H9 (cell line): ENCODE measurements at regions not wholly inside any gene's neighbourhood (a gene's known extent, or its start where the extent isn't known, plus 50 kb on each side); places are given as distances from the start of the nearest gene placed in this dataset.

ENCODE experiments used
- DNase-seq: peaks from one replicate; pipeline ENCODE4 v3.0.0-alpha.2; 2017
- H2AFZ ChIP-seq: one replicate; pipeline ENCODE4 v1.6.1; 2013; ENCODE audit warnings: mild to moderate bottlenecking, low read length, control low read depth, moderate library complexity
- H2AK5ac ChIP-seq: 2 replicates; pipeline ENCODE4 v1.6.1; 2013; ENCODE audit warnings: low read length, control low read depth, mixed read lengths; ENCODE audit not compliant: insufficient read length
- H2BK120ac ChIP-seq: one replicate; pipeline ENCODE4 v1.6.1; 2013; ENCODE audit warnings: low read depth, mild to moderate bottlenecking, low read length, control low read depth, inconsistent platforms; ENCODE audit not compliant: poor library complexity, severe bottlenecking
- H2BK12ac ChIP-seq: 2 replicates; pipeline ENCODE4 v1.6.1; 2013; ENCODE audit warnings: low read length, control low read depth, mixed read lengths, low read depth; ENCODE audit not compliant: insufficient read length
- H2BK15ac ChIP-seq: 2 replicates; pipeline ENCODE4 v1.6.1; 2013; ENCODE audit warnings: low read depth, low read length, control low read depth
- H2BK20ac ChIP-seq: one replicate; pipeline ENCODE4 v1.6.1; 2013; ENCODE audit warnings: low read depth, mild to moderate bottlenecking, low read length, control low read depth, inconsistent platforms; ENCODE audit not compliant: poor library complexity, severe bottlenecking
- H2BK5ac ChIP-seq: 2 replicates; pipeline ENCODE4 v1.6.1; 2013; ENCODE audit warnings: low read length, control low read depth, mixed read lengths; ENCODE audit not compliant: insufficient read length
- H3K14ac ChIP-seq: 2 replicates; pipeline ENCODE4 v1.6.1; 2013; ENCODE audit warnings: low read length, control low read depth; ENCODE audit not compliant: insufficient read depth
- H3K18ac ChIP-seq: 2 replicates; pipeline ENCODE4 v1.6.1; 2013; ENCODE audit warnings: low read depth, mild to moderate bottlenecking, mixed read lengths, low read length, control low read depth; ENCODE audit not compliant: insufficient read length
- H3K23ac ChIP-seq: 2 replicates; pipeline ENCODE4 v1.6.1; 2013; ENCODE audit warnings: low read length, control low read depth, mixed read lengths, low read depth; ENCODE audit not compliant: insufficient read length
- H3K23me2 ChIP-seq: 2 replicates; pipeline ENCODE4 v1.6.1; 2013; ENCODE audit warnings: low read depth, mild to moderate bottlenecking, mixed read lengths, low read length, control low read depth; ENCODE audit not compliant: insufficient read length, poor library complexity, severe bottlenecking
- H3K27ac ChIP-seq: 2 replicates; pipeline ENCODE4 v1.5.1; 2013; ENCODE audit warnings: low read length, control low read depth, mixed read lengths, low read depth; ENCODE audit not compliant: insufficient read length
- H3K27me3 ChIP-seq: 2 replicates; pipeline ENCODE4 v1.6.1; 2013; ENCODE audit warnings: low read length, control low read depth, inconsistent platforms; ENCODE audit not compliant: insufficient read depth
- H3K4ac ChIP-seq: 2 replicates; pipeline ENCODE4 v1.6.1; 2013; ENCODE audit warnings: low read depth, mild to moderate bottlenecking, control low read depth, inconsistent platforms, low read length, moderate library complexity
- H3K4me1 ChIP-seq: 2 replicates; pipeline ENCODE4 v1.6.1; 2013; ENCODE audit warnings: low read length, control low read depth, inconsistent platforms; ENCODE audit not compliant: insufficient read depth
- H3K4me2 ChIP-seq: 2 replicates; pipeline ENCODE4 v1.6.1; 2013; ENCODE audit warnings: low read length, control low read depth, mixed read lengths; ENCODE audit not compliant: insufficient read length, insufficient read depth
- H3K56ac ChIP-seq: 2 replicates; pipeline ENCODE4 v1.6.1; 2013; ENCODE audit warnings: low read depth, mild to moderate bottlenecking, mixed read lengths, low read length, control low read depth; ENCODE audit not compliant: insufficient read length
- H3K79me1 ChIP-seq: 2 replicates; pipeline ENCODE4 v1.6.1; 2013; ENCODE audit warnings: low read depth, mild to moderate bottlenecking, moderate library complexity, low read length, control low read depth, inconsistent platforms; ENCODE audit not compliant: insufficient read depth, poor library complexity, severe bottlenecking
- H3K79me2 ChIP-seq: 2 replicates; pipeline ENCODE4 v1.6.1; 2013; ENCODE audit warnings: low read length, control low read depth, inconsistent platforms; ENCODE audit not compliant: insufficient read depth
- H3K9ac ChIP-seq: 2 replicates; pipeline ENCODE4 v1.6.1; 2013; ENCODE audit warnings: low read length, control low read depth, mixed read lengths; ENCODE audit not compliant: insufficient read length; ENCODE audit errors: extremely low read depth
- H3K9me3 ChIP-seq: one replicate; pipeline ENCODE4 v1.6.1; 2013; ENCODE audit warnings: low read depth, low read length, inconsistent platforms; ENCODE audit not compliant: control insufficient read depth
- H3T11ph ChIP-seq: one replicate; pipeline ENCODE4 v1.6.1; 2013; ENCODE audit warnings: mild to moderate bottlenecking, low read length, control low read depth, inconsistent platforms
- H4K20me1 ChIP-seq: one replicate; pipeline ENCODE4 v1.6.1; 2013; ENCODE audit not compliant: control insufficient read depth, insufficient read length, insufficient read depth
- H4K5ac ChIP-seq: 2 replicates; pipeline ENCODE4 v1.6.1; 2013; ENCODE audit warnings: low read depth, mild to moderate bottlenecking, mixed read lengths, low read length, control low read depth; ENCODE audit not compliant: insufficient read length
- H4K8ac ChIP-seq: replicated peaks from 2 replicates; pipeline ENCODE4 v1.6.1; 2013; ENCODE audit warnings: low read length, control low read depth, mixed read lengths, low read depth; ENCODE audit not compliant: insufficient read length
- H4K91ac ChIP-seq: 2 replicates; pipeline ENCODE4 v1.6.1; 2013; ENCODE audit warnings: low read depth, mild to moderate bottlenecking, moderate library complexity, mixed read lengths, low read length, control low read depth; ENCODE audit not compliant: insufficient read length
- H3K27ac Mint-ChIP-seq, 3 experiments: 2 replicates in 2 of 3; 3 replicates in 1 of 3; pipeline ENCODE4 v1.8.0; 2020 to 2021; ENCODE audit warnings: mixed read lengths in 3 of 3, mild to moderate bottlenecking in 1 of 3, moderate library complexity in 1 of 3
- H3K27me3 Mint-ChIP-seq: 2 replicates; pipeline ENCODE4 v1.8.0; 2021; ENCODE audit warnings: low read depth, mild to moderate bottlenecking, moderate library complexity, mixed read lengths
- H3K36me3 Mint-ChIP-seq, 3 experiments: 2 replicates in 2 of 3; 3 replicates in 1 of 3; pipeline ENCODE4 v1.8.0; 2020 to 2021; ENCODE audit warnings: low read depth in 3 of 3, mixed read lengths in 3 of 3; ENCODE audit not compliant: insufficient read depth in 1 of 3
- H3K4me1 Mint-ChIP-seq, 2 experiments: 2 replicates each; pipeline ENCODE4 v1.8.0; 2020; ENCODE audit warnings: mixed read lengths in 2 of 2
- H3K4me3 Mint-ChIP-seq, 2 experiments: 2 replicates in 1 of 2; 3 replicates in 1 of 2; pipeline ENCODE4 v1.8.0; 2020 to 2021; ENCODE audit warnings: mild to moderate bottlenecking in 2 of 2, mixed read lengths in 2 of 2, moderate library complexity in 1 of 2
- H3K9me3 Mint-ChIP-seq, 2 experiments: 2 replicates in 1 of 2; 3 replicates in 1 of 2; pipeline ENCODE4 v1.8.0; 2020; ENCODE audit warnings: mild to moderate bottlenecking in 2 of 2, mixed read lengths in 2 of 2, moderate library complexity in 1 of 2
- CTCF ChIP-seq: fragments of 200-600 bp; sonication (generic); conservative IDR thresholded peaks from 3 replicates; pipeline ENCODE4 v1.8.0; 2021; ENCODE audit warnings: antibody characterized with exemption, mild to moderate bottlenecking
- WGBS: extraction: QIAGEN DNeasy Blood & Tissue Kit; methylation state at CpG from one replicate; pipeline ENCODE4 v1.1.7; 2013; ENCODE audit warnings: missing lambda C conversion rate, low lambda C conversion rate, mixed read lengths; ENCODE audit not compliant: insufficient read length; ENCODE audit errors: extremely low coverage; 5-methylcytosine and 5-hydroxymethylcytosine counted together

DNA sequence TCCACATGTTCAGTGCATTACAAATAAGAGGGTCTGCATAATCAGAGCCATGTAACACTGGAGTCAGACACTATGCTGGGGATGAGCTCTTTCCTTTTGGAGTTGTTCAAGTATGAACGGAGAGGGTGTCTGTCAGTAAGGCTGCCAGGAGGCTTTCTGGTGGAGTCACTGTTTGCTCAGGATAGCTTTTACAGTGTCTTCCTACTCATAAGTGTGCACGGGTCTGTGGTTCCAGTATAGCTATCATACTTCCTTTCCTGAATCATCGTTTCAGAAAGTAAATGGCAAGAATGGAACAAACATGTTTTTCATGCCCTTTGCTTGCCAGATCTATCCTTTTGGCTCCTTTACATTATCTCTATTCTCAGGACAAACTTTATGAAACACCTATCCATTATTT is 152.7 kb upstream of the CDH11 start:
- Histone ChIP-seq H2AFZ (no peak overlapping the region), H2AK5ac (no peak overlapping the region), H3K9ac (no peak overlapping the region), H3T11ph (no peak overlapping the region), H2BK12ac (no peak overlapping the region), H3K56ac (no peak overlapping the region), H3K9me3 (no peaks in the 10 kb centered on the region), H4K8ac (no peak overlapping the region), H2BK120ac (no peak overlapping the region), H3K27ac (no peak overlapping the region), H4K5ac (no peak overlapping the region), H3K79me1 (no peaks in the 10 kb centered on the region), H2BK15ac (no peak overlapping the region), H3K23me2 (no peaks in the 10 kb centered on the region), H3K23ac (no peak overlapping the region), H2BK20ac (no peak overlapping the region), H4K91ac (no peak overlapping the region), H2BK5ac (no peak overlapping the region), H3K27me3 (no peaks in the 10 kb centered on the region), H3K14ac (no peak overlapping the region), H3K4me2 (no peak overlapping the region), H3K79me2 (no peaks in the 10 kb centered on the region), H3K4me1 (0 out of 2 replicates have a peak, but pooled peaks cover 3% of the 10 kb centered on the region), H3K18ac (no peak overlapping the region), H4K20me1 (no peaks in the 10 kb centered on the region), H3K4ac (no peak overlapping the region)
- TF ChIP-seq CTCF, result no peak
- H3K9me3 Mint-ChIP-seq, result no peaks in the 10 kb centered on the region
- no peak for DNase-seq
- WGBS, result no CpG with 5 or more reads among the region's 3 CpGs
- no peaks in the 10 kb centered on the region for H3K36me3 Mint-ChIP-seq
- H3K27me3 Mint-ChIP-seq, result no peaks in the 10 kb centered on the region; the same call in 1 of the 2 replicates
- H3K4me1 Mint-ChIP-seq, result peaks cover 1 to 12% of the 10 kb centered on the region in 2 experiments
- H3K27ac Mint-ChIP-seq, result peak overlapping the region in 1 of 3 experiments; percentile 69; a peak in 1 of 7 replicates
- no peak overlapping the region for H3K4me3 Mint-ChIP-seq
